ENCODE measurements at regions not wholly inside any gene's neighbourhood (a gene's known extent, or its start where the extent isn't known, plus 50 kb on each side); places are given as distances from the start of the nearest gene placed in this dataset.

GRCh38 chr17:33765871-33766270 is 472.8 kb upstream of the ASIC2 start:
- WGBS (ENCODE audit: insufficient coverage, insufficient replicate concordance, low lambda C conversion rate, missing lambda C conversion rate) = 0% methylated on average over 1 of the region's 1 CpG

GRCh38 chr17:33766721-33767120 is 473.6 kb upstream of the ASIC2 start:
- Histone ChIP-seq H3K4me1 (ENCODE audit: control insufficient read depth, insufficient read depth, low read length) (no peaks in the 10 kb centered on the region), H3K27ac (ENCODE audit: control insufficient read depth, insufficient read depth) (no peak overlapping the region), H3K36me3 (ENCODE audit: control insufficient read depth in 2 of 2, insufficient read depth in 2 of 2, low read length in 1 of 2) (no peaks in the 10 kb centered on the region), H3K9me3 (replicated peaks; ENCODE audit: control insufficient read depth, insufficient read depth, low read length) (no peaks in the 10 kb centered on the region), H3K4me2 (ENCODE audit: control insufficient read depth, insufficient read depth) (no peak overlapping the region), H4K20me1 (ENCODE audit: control insufficient read depth, insufficient read depth) (no peaks in the 10 kb centered on the region), H3K9ac (ENCODE audit: control insufficient read depth, insufficient read depth, low read length) (no peak overlapping the region), H3K4me3 (no peak overlapping the region), H3K27me3 (replicated peaks in 1 of 2; ENCODE audit: control insufficient read depth in 2 of 2, insufficient read depth in 2 of 2, low read length in 1 of 2) (no peaks in the 10 kb centered on the region; a peak in 1 of 4 replicates), H2AFZ (ENCODE audit: control insufficient read depth, low read depth, low read length) (no peak overlapping the region), H3K79me2 (ENCODE audit: control insufficient read depth, insufficient read depth, low read length) (no peaks in the 10 kb centered on the region)
- no peak for ATAC-seq
- RAD21 ChIA-PET (ENCODE audit: unreplicated experiment) = no interaction called here
- SMC1A ChIA-PET (ENCODE audit: uncharacterized antibody, unreplicated experiment) = no interaction called here
- CTCF ChIA-PET = interaction anchor here (1.1 kb wide), 2 partner anchors 12 to 13 kb away, joined by 3 to 4 read pairs; no protein-coding TSS in a partner anchor
- FAIRE-seq = no peak
- POLR2A ChIA-PET = no interaction called here
- DNase-seq (ENCODE audit: low read depth, low spot score) = no peak
- 40% methylated on average over 3 of the region's 3 CpGs for WGBS (ENCODE audit: insufficient coverage, insufficient replicate concordance, low lambda C conversion rate, missing lambda C conversion rate)
- no TSS peak for BruUV-seq (replicated peaks)
- intact Hi-C loops (cut with micrococcal nuclease; ENCODE audit: unreplicated experiment) = no loop called here
- in situ Hi-C loops (cut with MboI) = no loop called here
- TF ChIP-seq ZNF384 (IDR thresholded peaks at IDR 0.05; ENCODE audit: borderline replicate concordance, low read depth, low read length) (no peak), CHD2 (IDR thresholded peaks at IDR 0.05; ENCODE audit: borderline replicate concordance, low read depth, low read length) (no peak), TARDBP (IDR thresholded peaks at IDR 0.05; ENCODE audit: borderline replicate concordance) (no peak), SUPT20H (IDR thresholded peaks at IDR 0.05; ENCODE audit: borderline replicate concordance, control insufficient read depth, low read depth, low read length) (no peak), CREB1 (IDR thresholded peaks at IDR 0.05; ENCODE audit: low read depth) (no peak), NFXL1 (IDR thresholded peaks at IDR 0.05; ENCODE audit: borderline replicate concordance) (no peak)
- TF ChIP-seq, protein P1, sequence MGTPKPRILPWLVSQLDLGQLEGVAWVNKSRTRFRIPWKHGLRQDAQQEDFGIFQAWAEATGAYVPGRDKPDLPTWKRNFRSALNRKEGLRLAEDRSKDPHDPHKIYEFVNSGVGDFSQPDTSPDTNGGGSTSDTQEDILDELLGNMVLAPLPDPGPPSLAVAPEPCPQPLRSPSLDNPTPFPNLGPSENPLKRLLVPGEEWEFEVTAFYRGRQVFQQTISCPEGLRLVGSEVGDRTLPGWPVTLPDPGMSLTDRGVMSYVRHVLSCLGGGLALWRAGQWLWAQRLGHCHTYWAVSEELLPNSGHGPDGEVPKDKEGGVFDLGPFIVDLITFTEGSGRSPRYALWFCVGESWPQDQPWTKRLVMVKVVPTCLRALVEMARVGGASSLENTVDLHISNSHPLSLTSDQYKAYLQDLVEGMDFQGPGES (IDR thresholded peaks at IDR 0.05) = no peak
- TF ChIP-seq, protein P2, sequence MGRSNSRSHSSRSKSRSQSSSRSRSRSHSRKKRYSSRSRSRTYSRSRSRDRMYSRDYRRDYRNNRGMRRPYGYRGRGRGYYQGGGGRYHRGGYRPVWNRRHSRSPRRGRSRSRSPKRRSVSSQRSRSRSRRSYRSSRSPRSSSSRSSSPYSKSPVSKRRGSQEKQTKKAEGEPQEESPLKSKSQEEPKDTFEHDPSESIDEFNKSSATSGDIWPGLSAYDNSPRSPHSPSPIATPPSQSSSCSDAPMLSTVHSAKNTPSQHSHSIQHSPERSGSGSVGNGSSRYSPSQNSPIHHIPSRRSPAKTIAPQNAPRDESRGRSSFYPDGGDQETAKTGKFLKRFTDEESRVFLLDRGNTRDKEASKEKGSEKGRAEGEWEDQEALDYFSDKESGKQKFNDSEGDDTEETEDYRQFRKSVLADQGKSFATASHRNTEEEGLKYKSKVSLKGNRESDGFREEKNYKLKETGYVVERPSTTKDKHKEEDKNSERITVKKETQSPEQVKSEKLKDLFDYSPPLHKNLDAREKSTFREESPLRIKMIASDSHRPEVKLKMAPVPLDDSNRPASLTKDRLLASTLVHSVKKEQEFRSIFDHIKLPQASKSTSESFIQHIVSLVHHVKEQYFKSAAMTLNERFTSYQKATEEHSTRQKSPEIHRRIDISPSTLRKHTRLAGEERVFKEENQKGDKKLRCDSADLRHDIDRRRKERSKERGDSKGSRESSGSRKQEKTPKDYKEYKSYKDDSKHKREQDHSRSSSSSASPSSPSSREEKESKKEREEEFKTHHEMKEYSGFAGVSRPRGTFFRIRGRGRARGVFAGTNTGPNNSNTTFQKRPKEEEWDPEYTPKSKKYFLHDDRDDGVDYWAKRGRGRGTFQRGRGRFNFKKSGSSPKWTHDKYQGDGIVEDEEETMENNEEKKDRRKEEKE (IDR thresholded peaks at IDR 0.05) = no peak

More at GRCh38 chr17:33765871-33766270, 472.8 kb upstream of the ASIC2 start:
- FAIRE-seq = no peak
- in situ Hi-C loops (cut with MboI) (no loop called here), intact Hi-C loops (cut with micrococcal nuclease; ENCODE audit: unreplicated experiment) (no loop called here)
- ChIA-PET POLR2A (no interaction called here), CTCF (no interaction called here), SMC1A (ENCODE audit: uncharacterized antibody, unreplicated experiment) (no interaction called here), RAD21 (ENCODE audit: unreplicated experiment) (no interaction called here)
- DNase-seq (ENCODE audit: low read depth, low spot score) = no peak
- TF ChIP-seq RUNX3 (IDR thresholded peaks at IDR 0.05; ENCODE audit: low read length) (no peak), TCF3 (IDR thresholded peaks at IDR 0.05; ENCODE audit: borderline replicate concordance, insufficient read depth, low read depth, low read length) (no peak), PML (IDR thresholded peaks at IDR 0.05; ENCODE audit: low read length) (no peak), MTA3 (IDR thresholded peaks at IDR 0.05; ENCODE audit: borderline replicate concordance, low read length) (no peak), CBFB (IDR thresholded peaks at IDR 0.05; ENCODE audit: low read depth) (no peak), NBN (IDR thresholded peaks at IDR 0.05) (no peak), CREB1 (IDR thresholded peaks at IDR 0.05; ENCODE audit: low read depth) (no peak), RAD51 (IDR thresholded peaks at IDR 0.05) (no peak)
- TF ChIP-seq, protein P3, sequence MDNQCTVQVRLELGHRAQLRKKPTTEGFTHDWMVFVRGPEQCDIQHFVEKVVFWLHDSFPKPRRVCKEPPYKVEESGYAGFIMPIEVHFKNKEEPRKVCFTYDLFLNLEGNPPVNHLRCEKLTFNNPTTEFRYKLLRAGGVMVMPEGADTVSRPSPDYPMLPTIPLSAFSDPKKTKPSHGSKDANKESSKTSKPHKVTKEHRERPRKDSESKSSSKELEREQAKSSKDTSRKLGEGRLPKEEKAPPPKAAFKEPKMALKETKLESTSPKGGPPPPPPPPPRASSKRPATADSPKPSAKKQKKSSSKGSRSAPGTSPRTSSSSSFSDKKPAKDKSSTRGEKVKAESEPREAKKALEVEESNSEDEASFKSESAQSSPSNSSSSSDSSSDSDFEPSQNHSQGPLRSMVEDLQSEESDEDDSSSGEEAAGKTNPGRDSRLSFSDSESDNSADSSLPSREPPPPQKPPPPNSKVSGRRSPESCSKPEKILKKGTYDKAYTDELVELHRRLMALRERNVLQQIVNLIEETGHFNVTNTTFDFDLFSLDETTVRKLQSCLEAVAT (IDR thresholded peaks at IDR 0.05) = no peak
- no peaks in the 10 kb centered on the region for H3K4me1 ChIP-seq (ENCODE audit: control insufficient read depth, insufficient read depth, low read length)
- H3K36me3 ChIP-seq (ENCODE audit: control insufficient read depth in 2 of 2, insufficient read depth in 2 of 2, low read length in 1 of 2) = no peaks in the 10 kb centered on the region
- H4K20me1 ChIP-seq (ENCODE audit: control insufficient read depth, insufficient read depth) = no peaks in the 10 kb centered on the region
- no peak overlapping the region for H3K9ac ChIP-seq (ENCODE audit: control insufficient read depth, insufficient read depth, low read length)
- no peak for ATAC-seq
- H3K4me3 ChIP-seq = no peak overlapping the region
- H3K4me2 ChIP-seq (ENCODE audit: control insufficient read depth, insufficient read depth) = no peak overlapping the region
- no peak overlapping the region for H3K27ac ChIP-seq (ENCODE audit: control insufficient read depth, insufficient read depth)
- no peak overlapping the region for H2AFZ ChIP-seq (ENCODE audit: control insufficient read depth, low read depth, low read length)
- no TSS peak for BruUV-seq (replicated peaks)
- no peaks in the 10 kb centered on the region for H3K79me2 ChIP-seq (ENCODE audit: control insufficient read depth, insufficient read depth, low read length)
- H3K9me3 ChIP-seq (replicated peaks; ENCODE audit: control insufficient read depth, insufficient read depth, low read length) = no peaks in the 10 kb centered on the region
- H3K27me3 ChIP-seq (replicated peaks in 1 of 2; ENCODE audit: control insufficient read depth in 2 of 2, insufficient read depth in 2 of 2, low read length in 1 of 2) = no peaks in the 10 kb centered on the region; a peak in 1 of 4 replicates

All from GM12878 (cell line).